ENCODE measurements at regions not wholly inside any gene's neighbourhood (a gene's known extent, or its start where the extent isn't known, plus 50 kb on each side); places are given as distances from the start of the nearest gene placed in this dataset.

DNA sequence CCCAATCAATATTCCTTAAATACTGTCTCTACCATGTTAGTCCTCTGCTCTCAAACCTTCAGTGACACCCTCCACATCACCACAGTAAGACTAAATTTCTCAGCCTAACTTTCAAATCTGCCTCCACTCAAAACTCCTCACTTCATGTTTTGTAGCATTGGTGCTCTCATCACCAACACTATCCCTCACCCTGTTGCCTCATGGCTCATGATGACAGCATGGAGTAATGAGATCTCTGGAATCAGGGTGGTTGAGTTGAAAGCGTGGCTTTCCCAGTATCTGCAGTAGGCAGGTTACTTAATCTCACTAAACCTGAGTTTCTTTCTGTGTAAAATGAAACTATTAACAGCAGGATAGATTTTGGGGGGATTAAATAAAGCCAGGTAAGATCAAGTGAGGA is 621.4 kb downstream of the NYAP2 start:
- Mint-ChIP-seq H3K36me3 (no peaks in the 10 kb centered on the region), H3K27ac (no peak overlapping the region), H3K4me3 (no peak overlapping the region), H3K4me1 (no peaks in the 10 kb centered on the region), H3K9me3 (peaks cover 25% of the 10 kb centered on the region), H3K27me3 (ENCODE audit: low read depth) (no peaks in the 10 kb centered on the region)
- TF ChIP-seq, protein P1, sequence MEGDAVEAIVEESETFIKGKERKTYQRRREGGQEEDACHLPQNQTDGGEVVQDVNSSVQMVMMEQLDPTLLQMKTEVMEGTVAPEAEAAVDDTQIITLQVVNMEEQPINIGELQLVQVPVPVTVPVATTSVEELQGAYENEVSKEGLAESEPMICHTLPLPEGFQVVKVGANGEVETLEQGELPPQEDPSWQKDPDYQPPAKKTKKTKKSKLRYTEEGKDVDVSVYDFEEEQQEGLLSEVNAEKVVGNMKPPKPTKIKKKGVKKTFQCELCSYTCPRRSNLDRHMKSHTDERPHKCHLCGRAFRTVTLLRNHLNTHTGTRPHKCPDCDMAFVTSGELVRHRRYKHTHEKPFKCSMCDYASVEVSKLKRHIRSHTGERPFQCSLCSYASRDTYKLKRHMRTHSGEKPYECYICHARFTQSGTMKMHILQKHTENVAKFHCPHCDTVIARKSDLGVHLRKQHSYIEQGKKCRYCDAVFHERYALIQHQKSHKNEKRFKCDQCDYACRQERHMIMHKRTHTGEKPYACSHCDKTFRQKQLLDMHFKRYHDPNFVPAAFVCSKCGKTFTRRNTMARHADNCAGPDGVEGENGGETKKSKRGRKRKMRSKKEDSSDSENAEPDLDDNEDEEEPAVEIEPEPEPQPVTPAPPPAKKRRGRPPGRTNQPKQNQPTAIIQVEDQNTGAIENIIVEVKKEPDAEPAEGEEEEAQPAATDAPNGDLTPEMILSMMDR (IDR thresholded peaks at IDR 0.05; ENCODE audit: unreplicated experiment): no peak
- DNase-seq (ENCODE audit: low spot score in 2 of 2, unreplicated experiment in 2 of 2): no peak

DNA sequence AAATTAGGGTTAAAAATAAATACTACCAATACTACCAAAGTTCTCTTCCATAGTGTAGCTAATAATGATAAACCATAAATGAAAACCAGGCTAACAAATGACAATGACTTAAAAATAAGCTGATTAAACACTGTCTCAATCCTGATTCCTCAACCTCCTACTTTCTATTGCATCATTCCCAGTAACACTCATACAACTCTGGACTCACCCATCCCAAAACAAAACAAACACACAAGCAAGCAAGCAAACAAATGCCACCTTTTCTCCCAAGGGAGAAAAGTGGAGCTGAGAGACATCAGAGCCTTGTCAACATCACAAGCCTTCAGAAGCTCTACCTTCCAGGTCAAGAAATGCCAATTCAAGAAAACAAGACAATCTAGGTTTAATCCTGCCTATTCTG is 620.7 kb downstream of the NYAP2 start:
- Mint-ChIP-seq H3K4me3 (no peak overlapping the region), H3K27ac (no peak overlapping the region)

DNA sequence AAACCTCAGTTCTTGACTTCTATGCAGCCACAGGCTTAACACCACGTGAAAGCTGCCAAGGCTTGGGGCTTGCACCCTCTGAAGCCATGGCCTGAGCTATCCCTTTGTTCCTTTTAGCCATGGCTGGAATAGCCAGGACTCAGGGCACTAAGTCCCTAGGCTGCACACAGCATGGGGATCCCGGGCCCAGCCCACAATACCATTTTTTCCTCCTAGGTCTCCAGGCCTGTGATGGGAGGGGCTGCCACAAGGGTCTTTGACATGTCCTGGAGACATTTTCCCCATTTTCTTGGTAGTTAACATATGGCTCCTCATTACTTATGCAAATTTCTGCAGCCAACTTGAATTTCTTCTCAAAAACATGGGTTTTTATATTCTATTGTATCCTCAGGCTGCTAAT is 619.1 kb downstream of the NYAP2 start:
- H3K4me3 Mint-ChIP-seq: no peak overlapping the region
- DNase-seq (ENCODE audit: low spot score in 2 of 2, unreplicated experiment in 2 of 2): no peak
- TF ChIP-seq, protein P1 (IDR thresholded peaks at IDR 0.05; ENCODE audit: unreplicated experiment): no peak
- no peaks in the 10 kb centered on the region for H3K4me1 Mint-ChIP-seq
- H3K27ac Mint-ChIP-seq: no peak overlapping the region
- no peaks in the 10 kb centered on the region for H3K27me3 Mint-ChIP-seq (ENCODE audit: low read depth)
- H3K36me3 Mint-ChIP-seq: no peaks in the 10 kb centered on the region
- peaks cover 19% of the 10 kb centered on the region for H3K9me3 Mint-ChIP-seq

More for the DNA sequence above, 620.7 kb downstream of the NYAP2 start:
- TF ChIP-seq, protein P1 (IDR thresholded peaks at IDR 0.05; ENCODE audit: unreplicated experiment): no peak
- H3K36me3 Mint-ChIP-seq: no peaks in the 10 kb centered on the region
- H3K4me1 Mint-ChIP-seq: no peaks in the 10 kb centered on the region
- no peak for DNase-seq (ENCODE audit: low spot score in 2 of 2, unreplicated experiment in 2 of 2)
- H3K9me3 Mint-ChIP-seq: peaks cover 25% of the 10 kb centered on the region
- no peaks in the 10 kb centered on the region for H3K27me3 Mint-ChIP-seq (ENCODE audit: low read depth)

DNA sequence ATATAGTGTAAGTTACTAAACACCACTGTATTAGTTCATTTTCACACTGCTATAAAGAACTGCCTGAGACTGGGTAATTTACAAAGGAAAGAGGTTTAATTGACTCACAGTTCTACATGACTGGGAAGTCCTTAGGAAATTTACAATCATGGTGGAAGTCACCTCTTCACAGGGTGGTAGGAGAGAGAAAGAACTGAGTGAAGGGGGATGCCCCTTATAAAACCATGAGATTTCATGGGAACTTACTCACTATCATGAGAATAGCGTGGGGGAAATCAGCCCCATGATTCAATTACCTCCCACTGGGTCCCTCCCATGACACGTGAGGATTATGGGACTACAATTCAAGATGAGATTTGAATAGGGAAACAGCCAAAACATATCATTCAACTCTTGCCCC is 618.0 kb downstream of the NYAP2 start:
- Mint-ChIP-seq H3K27me3 (ENCODE audit: low read depth) (no peaks in the 10 kb centered on the region), H3K27ac (no peak overlapping the region), H3K36me3 (no peaks in the 10 kb centered on the region), H3K9me3 (peaks cover 18% of the 10 kb centered on the region), H3K4me1 (no peaks in the 10 kb centered on the region), H3K4me3 (no peak overlapping the region)
- DNase-seq (ENCODE audit: low spot score in 2 of 2, unreplicated experiment in 2 of 2): no peak
- TF ChIP-seq, protein P1 (IDR thresholded peaks at IDR 0.05; ENCODE audit: unreplicated experiment): no peak

DNA sequence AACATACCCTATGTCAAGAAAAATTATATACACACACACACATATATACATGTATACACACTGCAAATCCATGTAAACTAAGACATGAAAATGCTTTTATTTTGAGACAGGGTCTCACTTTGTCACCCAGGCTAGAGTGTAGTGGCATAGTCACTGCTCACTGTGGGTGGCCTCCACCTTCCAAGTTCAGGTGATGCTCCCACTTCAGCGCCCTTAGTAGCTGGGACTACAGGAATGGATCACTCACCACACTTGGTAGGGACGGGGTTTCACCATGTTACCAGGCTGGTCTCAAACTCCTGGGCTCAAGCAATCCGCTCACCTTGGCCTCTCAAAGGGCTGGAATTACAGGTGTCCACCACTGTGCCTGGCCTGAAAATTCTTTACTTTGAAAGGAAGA is 617.6 kb downstream of the NYAP2 start:
- TF ChIP-seq, protein P1 (IDR thresholded peaks at IDR 0.05; ENCODE audit: unreplicated experiment): no peak
- Mint-ChIP-seq H3K36me3 (no peaks in the 10 kb centered on the region), H3K4me1 (peaks cover 3% of the 10 kb centered on the region), H3K9me3 (peaks cover 18% of the 10 kb centered on the region), H3K27ac (no peak overlapping the region), H3K4me3 (no peak overlapping the region), H3K27me3 (ENCODE audit: low read depth) (no peaks in the 10 kb centered on the region)
- DNase-seq (ENCODE audit: low spot score in 2 of 2, unreplicated experiment in 2 of 2): no peak
